ENCODE measurements at regions not wholly inside any gene's neighbourhood (a gene's known extent, or its start where the extent isn't known, plus 50 kb on each side); places are given as distances from the start of the nearest gene placed in this dataset.

DNA sequence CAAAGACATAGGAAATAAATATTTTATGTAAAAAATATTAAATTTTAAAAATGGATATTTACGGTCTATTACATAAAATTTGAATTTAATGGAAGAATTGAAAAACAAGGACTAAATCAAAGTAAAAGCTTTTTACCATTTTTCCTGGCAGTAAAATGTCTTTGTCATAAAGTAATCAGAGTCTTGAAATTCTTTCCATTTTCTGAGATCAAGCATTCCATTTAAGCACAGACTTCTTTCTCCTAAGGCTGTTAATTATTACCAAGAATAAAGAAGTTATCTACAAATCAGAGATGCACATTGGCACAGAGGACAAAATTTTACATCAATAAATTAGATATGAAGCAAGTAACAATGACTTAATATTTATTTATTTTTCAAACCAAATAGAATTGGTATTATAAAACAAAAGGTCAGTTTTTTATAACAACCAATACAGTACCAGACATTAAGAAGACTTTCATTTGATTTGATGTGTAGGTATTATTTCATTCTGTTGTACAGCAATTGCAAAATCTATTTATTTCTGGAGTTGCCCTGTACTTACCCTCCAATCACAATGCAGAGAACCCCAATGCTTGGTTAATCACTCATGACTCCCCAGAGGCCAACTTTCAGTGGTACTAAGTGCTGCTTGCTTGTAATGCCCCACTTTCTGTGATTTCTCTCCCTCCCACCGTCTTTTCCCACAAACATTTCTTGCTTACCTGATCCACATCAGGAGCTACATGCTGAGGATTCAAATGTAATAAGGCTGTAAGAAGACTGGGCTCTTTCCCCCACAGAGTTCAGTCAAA lies 254.6 kb downstream of the GASK1B start:
- no peak overlapping the region for H3K27ac ChIP-seq (replicated peaks; ENCODE audit: low read length)
- no peaks in the 10 kb centered on the region for H3K36me3 ChIP-seq (replicated peaks in 1 of 2; ENCODE audit: control insufficient read depth in 2 of 2, insufficient read depth in 2 of 2, low read length in 2 of 2)
- no peaks in the 10 kb centered on the region for H3K27me3 ChIP-seq (ENCODE audit: control insufficient read depth in 3 of 3, insufficient read depth in 3 of 3, low read depth in 1 of 3, low read length in 3 of 3)
- H2BK15ac ChIP-seq (ENCODE audit: low read length) = no peak overlapping the region
- DNase-seq (ENCODE audit: low spot score) = no peak
- no peaks in the 10 kb centered on the region for H3K79me1 ChIP-seq (ENCODE audit: low read depth, low read length)
- no peak overlapping the region for H3K4ac ChIP-seq (ENCODE audit: low read length)
- WGBS, 2 donors (ENCODE audit: extremely low coverage in 2 of 2, insufficient read length in 2 of 2, insufficient replicate concordance in 1 of 2) = no CpG with 5 or more reads among the region's 2 CpGs
- H3K14ac ChIP-seq (ENCODE audit: low read length) = no peak overlapping the region
- no peak overlapping the region for H4K91ac ChIP-seq (ENCODE audit: low read depth, low read length, poor library complexity)
- H2AK5ac ChIP-seq (ENCODE audit: low read depth, low read length) = no peak overlapping the region
- H3K23ac ChIP-seq (ENCODE audit: low read depth, low read length, poor library complexity) = no peak overlapping the region
- H3K4me1 ChIP-seq (ENCODE audit: control insufficient read depth in 2 of 2, insufficient read depth in 1 of 2, low read depth in 1 of 2, low read length in 2 of 2) = no peaks in the 10 kb centered on the region
- no peak overlapping the region for H2BK120ac ChIP-seq (ENCODE audit: low read depth, low read length)
- H3K9ac ChIP-seq (ENCODE audit: low read depth, low read length, poor library complexity) = no peak overlapping the region
- no peak overlapping the region for H2BK12ac ChIP-seq (ENCODE audit: low read length)
- no peak overlapping the region for H2BK5ac ChIP-seq (ENCODE audit: low read length)
- H3K4me3 ChIP-seq (ENCODE audit: low read length in 2 of 2) = no peak overlapping the region
- no peak overlapping the region for H4K8ac ChIP-seq (ENCODE audit: low read depth, low read length)
- H3K9me3 ChIP-seq (replicated peaks in 1 of 2; ENCODE audit: control insufficient read depth in 2 of 2, insufficient read depth in 1 of 2, low read depth in 1 of 2, low read length in 2 of 2) = no peaks in the 10 kb centered on the region
- no peak overlapping the region for H3K4me2 ChIP-seq (ENCODE audit: insufficient read depth, low read length, poor library complexity, severe bottlenecking)
- no peak overlapping the region for H3K18ac ChIP-seq (ENCODE audit: low read length)
- H2AFZ ChIP-seq (ENCODE audit: low read length) = no peak overlapping the region

DNA sequence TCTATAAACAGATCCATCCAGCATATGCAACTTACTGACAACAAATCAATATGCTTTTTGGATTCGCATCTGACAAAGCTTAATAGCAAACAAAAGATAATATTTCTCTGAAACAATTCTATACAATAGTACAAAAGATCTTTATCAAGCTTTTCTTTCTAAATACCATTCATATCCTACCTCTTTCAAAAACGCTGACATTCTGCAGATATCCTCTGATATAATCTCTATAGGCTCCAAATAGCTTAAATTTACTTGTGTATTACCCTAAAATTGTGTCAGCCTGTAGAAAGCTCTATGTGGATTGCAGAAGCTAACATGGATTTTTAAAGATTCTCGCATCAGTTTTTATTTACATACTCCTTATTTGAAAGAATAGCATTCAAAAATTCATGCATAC lies 260.6 kb downstream of the GASK1B start:
- Histone ChIP-seq H4K8ac (ENCODE audit: low read depth, low read length) (no peak overlapping the region), H3K79me1 (ENCODE audit: low read depth, low read length) (no peaks in the 10 kb centered on the region), H3K4me2 (ENCODE audit: insufficient read depth, low read length, poor library complexity, severe bottlenecking) (no peak overlapping the region), H3K27ac (replicated peaks; ENCODE audit: low read length) (no peak overlapping the region), H2BK15ac (ENCODE audit: low read length) (no peak overlapping the region), H4K91ac (ENCODE audit: low read depth, low read length, poor library complexity) (no peak overlapping the region), H3K23ac (ENCODE audit: low read depth, low read length, poor library complexity) (no peak overlapping the region), H3K18ac (ENCODE audit: low read length) (no peak overlapping the region), H2BK12ac (ENCODE audit: low read length) (no peak overlapping the region), H3K9me3 (replicated peaks in 1 of 2; ENCODE audit: control insufficient read depth in 2 of 2, insufficient read depth in 1 of 2, low read depth in 1 of 2, low read length in 2 of 2) (no peaks in the 10 kb centered on the region), H3K14ac (ENCODE audit: low read length) (no peak overlapping the region), H3K36me3 (replicated peaks in 1 of 2; ENCODE audit: control insufficient read depth in 2 of 2, insufficient read depth in 2 of 2, low read length in 2 of 2) (no peaks in the 10 kb centered on the region), H2BK5ac (ENCODE audit: low read length) (no peak overlapping the region), H3K27me3 (ENCODE audit: control insufficient read depth in 3 of 3, insufficient read depth in 3 of 3, low read depth in 1 of 3, low read length in 3 of 3) (no peaks in the 10 kb centered on the region), H3K4me1 (ENCODE audit: control insufficient read depth in 2 of 2, insufficient read depth in 1 of 2, low read depth in 1 of 2, low read length in 2 of 2) (no peaks in the 10 kb centered on the region), H3K4ac (ENCODE audit: low read length) (no peak overlapping the region), H2AFZ (ENCODE audit: low read length) (no peak overlapping the region), H3K4me3 (ENCODE audit: low read length in 2 of 2) (no peak overlapping the region), H2AK5ac (ENCODE audit: low read depth, low read length) (no peak overlapping the region), H2BK120ac (ENCODE audit: low read depth, low read length) (no peak overlapping the region), H3K9ac (ENCODE audit: low read depth, low read length, poor library complexity) (no peak overlapping the region)
- WGBS, 2 donors (ENCODE audit: extremely low coverage in 2 of 2, insufficient read length in 2 of 2, insufficient replicate concordance in 1 of 2) = 100% methylated on average over 1 of the region's 3 CpGs; no CpG with 5 or more reads in 1 of the 2 donors
- DNase-seq (ENCODE audit: low spot score) = no peak

DNA sequence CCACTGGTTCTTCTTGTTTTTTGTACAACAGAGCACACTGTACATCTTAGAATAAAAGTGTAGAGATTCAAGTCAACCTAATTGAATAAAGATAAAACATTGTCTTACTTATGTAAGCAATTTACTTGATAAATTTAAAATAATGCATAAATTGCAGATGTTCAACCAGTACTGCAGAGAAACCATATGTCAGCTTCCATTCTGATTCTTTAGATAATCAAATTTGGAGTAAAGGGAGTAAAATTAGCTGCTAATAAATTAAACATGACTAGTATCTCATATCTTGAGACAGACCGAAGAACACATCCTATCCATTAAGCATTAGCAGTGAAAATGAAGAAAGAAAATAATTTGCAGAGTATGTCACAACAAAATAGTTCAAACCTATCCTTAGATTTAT lies 261.2 kb downstream of the GASK1B start:
- H3K18ac ChIP-seq (ENCODE audit: low read length) = no peak overlapping the region
- no peak overlapping the region for H2BK12ac ChIP-seq (ENCODE audit: low read length)

DNA sequence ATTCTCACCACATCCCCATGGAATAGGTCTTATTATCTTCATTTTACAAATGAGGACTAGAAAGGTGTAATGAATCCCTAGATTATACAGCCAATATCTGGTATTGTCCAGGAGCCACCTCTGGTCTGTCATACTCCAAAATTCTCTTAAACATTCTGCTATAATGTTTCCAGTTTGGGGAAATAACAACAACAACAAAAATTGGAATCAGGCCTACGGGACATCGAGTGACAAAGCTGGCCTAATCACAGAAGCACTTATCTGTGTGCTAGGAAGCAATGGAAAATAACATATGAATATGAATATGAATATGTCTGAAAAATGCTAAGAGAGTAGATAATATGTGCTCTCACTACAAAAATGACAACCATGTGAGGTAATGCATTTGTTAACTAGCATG lies 264.1 kb downstream of the GASK1B start:
- H3K4ac ChIP-seq (ENCODE audit: low read length) = no peak overlapping the region
- no peaks in the 10 kb centered on the region for H3K4me1 ChIP-seq (ENCODE audit: control insufficient read depth in 2 of 2, insufficient read depth in 1 of 2, low read depth in 1 of 2, low read length in 2 of 2)
- no peak overlapping the region for H4K91ac ChIP-seq (ENCODE audit: low read depth, low read length, poor library complexity)
- no CpG with 5 or more reads among the region's 2 CpGs for WGBS, 2 donors (ENCODE audit: extremely low coverage in 2 of 2, insufficient read length in 2 of 2, insufficient replicate concordance in 1 of 2)
- no peak overlapping the region for H3K27ac ChIP-seq (replicated peaks; ENCODE audit: low read length)
- no peak overlapping the region for H2BK15ac ChIP-seq (ENCODE audit: low read length)
- H4K8ac ChIP-seq (ENCODE audit: low read depth, low read length) = no peak overlapping the region
- no peaks in the 10 kb centered on the region for H3K79me1 ChIP-seq (ENCODE audit: low read depth, low read length)
- no peaks in the 10 kb centered on the region for H3K27me3 ChIP-seq (ENCODE audit: control insufficient read depth in 3 of 3, insufficient read depth in 3 of 3, low read depth in 1 of 3, low read length in 3 of 3)
- H3K14ac ChIP-seq (ENCODE audit: low read length) = no peak overlapping the region
- H3K23ac ChIP-seq (ENCODE audit: low read depth, low read length, poor library complexity) = no peak overlapping the region
- H2AFZ ChIP-seq (ENCODE audit: low read length) = no peak overlapping the region
- H2BK120ac ChIP-seq (ENCODE audit: low read depth, low read length) = no peak overlapping the region
- no peaks in the 10 kb centered on the region for H3K36me3 ChIP-seq (replicated peaks in 1 of 2; ENCODE audit: control insufficient read depth in 2 of 2, insufficient read depth in 2 of 2, low read length in 2 of 2)
- H3K9ac ChIP-seq (ENCODE audit: low read depth, low read length, poor library complexity) = no peak overlapping the region
- no peak overlapping the region for H2BK12ac ChIP-seq (ENCODE audit: low read length)
- H3K4me2 ChIP-seq (ENCODE audit: insufficient read depth, low read length, poor library complexity, severe bottlenecking) = no peak overlapping the region
- no peak overlapping the region for H3K18ac ChIP-seq (ENCODE audit: low read length)
- H3K4me3 ChIP-seq (ENCODE audit: low read length in 2 of 2) = no peak overlapping the region
- H3K9me3 ChIP-seq (replicated peaks in 1 of 2; ENCODE audit: control insufficient read depth in 2 of 2, insufficient read depth in 1 of 2, low read depth in 1 of 2, low read length in 2 of 2) = no peaks in the 10 kb centered on the region
- DNase-seq (ENCODE audit: low spot score) = no peak
- H2BK5ac ChIP-seq (ENCODE audit: low read length) = no peak overlapping the region
- no peak overlapping the region for H2AK5ac ChIP-seq (ENCODE audit: low read depth, low read length)

More for the DNA sequence above, 261.2 kb downstream of the GASK1B start:
- no peaks in the 10 kb centered on the region for H3K27me3 ChIP-seq (ENCODE audit: control insufficient read depth in 3 of 3, insufficient read depth in 3 of 3, low read depth in 1 of 3, low read length in 3 of 3)
- H2AK5ac ChIP-seq (ENCODE audit: low read depth, low read length) = no peak overlapping the region
- H2BK120ac ChIP-seq (ENCODE audit: low read depth, low read length) = no peak overlapping the region
- no peak overlapping the region for H3K4me2 ChIP-seq (ENCODE audit: insufficient read depth, low read length, poor library complexity, severe bottlenecking)
- H4K91ac ChIP-seq (ENCODE audit: low read depth, low read length, poor library complexity) = no peak overlapping the region
- H2BK5ac ChIP-seq (ENCODE audit: low read length) = no peak overlapping the region
- H2BK15ac ChIP-seq (ENCODE audit: low read length) = no peak overlapping the region
- no CpG with 5 or more reads among the region's 1 CpG for WGBS, 2 donors (ENCODE audit: extremely low coverage in 2 of 2, insufficient read length in 2 of 2, insufficient replicate concordance in 1 of 2)
- H3K4me1 ChIP-seq (ENCODE audit: control insufficient read depth in 2 of 2, insufficient read depth in 1 of 2, low read depth in 1 of 2, low read length in 2 of 2) = no peaks in the 10 kb centered on the region
- no peak overlapping the region for H3K4me3 ChIP-seq (ENCODE audit: low read length in 2 of 2)
- no peak overlapping the region for H2AFZ ChIP-seq (ENCODE audit: low read length)
- no peak for DNase-seq (ENCODE audit: low spot score)
- H3K27ac ChIP-seq (replicated peaks; ENCODE audit: low read length) = no peak overlapping the region
- no peak overlapping the region for H3K23ac ChIP-seq (ENCODE audit: low read depth, low read length, poor library complexity)
- no peak overlapping the region for H4K8ac ChIP-seq (ENCODE audit: low read depth, low read length)
- H3K4ac ChIP-seq (ENCODE audit: low read length) = no peak overlapping the region
- H3K14ac ChIP-seq (ENCODE audit: low read length) = no peak overlapping the region
- no peak overlapping the region for H3K9ac ChIP-seq (ENCODE audit: low read depth, low read length, poor library complexity)
- no peaks in the 10 kb centered on the region for H3K9me3 ChIP-seq (replicated peaks in 1 of 2; ENCODE audit: control insufficient read depth in 2 of 2, insufficient read depth in 1 of 2, low read depth in 1 of 2, low read length in 2 of 2)
- H3K79me1 ChIP-seq (ENCODE audit: low read depth, low read length) = no peaks in the 10 kb centered on the region
- no peaks in the 10 kb centered on the region for H3K36me3 ChIP-seq (replicated peaks in 1 of 2; ENCODE audit: control insufficient read depth in 2 of 2, insufficient read depth in 2 of 2, low read length in 2 of 2)
